GM18511 (cell line): ENCODE measurements at regions not wholly inside any gene's neighbourhood (a gene's known extent, or its start where the extent isn't known, plus 50 kb on each side); places are given as distances from the start of the nearest gene placed in this dataset.
"Not testable (repeated sequence)": the region's sequence is repeated elsewhere in the genome, so short reads cannot be mapped to it uniquely, and the experiment has no call there.

Experiments used
- ATAC-seq: cut with Tn5 transposase; IDR thresholded peaks from one replicate; pipeline ENCODE4 v1.9.1; 2021; ENCODE audit warnings: mild to moderate bottlenecking, moderate library complexity; ENCODE audit not compliant: unreplicated experiment

DNA sequence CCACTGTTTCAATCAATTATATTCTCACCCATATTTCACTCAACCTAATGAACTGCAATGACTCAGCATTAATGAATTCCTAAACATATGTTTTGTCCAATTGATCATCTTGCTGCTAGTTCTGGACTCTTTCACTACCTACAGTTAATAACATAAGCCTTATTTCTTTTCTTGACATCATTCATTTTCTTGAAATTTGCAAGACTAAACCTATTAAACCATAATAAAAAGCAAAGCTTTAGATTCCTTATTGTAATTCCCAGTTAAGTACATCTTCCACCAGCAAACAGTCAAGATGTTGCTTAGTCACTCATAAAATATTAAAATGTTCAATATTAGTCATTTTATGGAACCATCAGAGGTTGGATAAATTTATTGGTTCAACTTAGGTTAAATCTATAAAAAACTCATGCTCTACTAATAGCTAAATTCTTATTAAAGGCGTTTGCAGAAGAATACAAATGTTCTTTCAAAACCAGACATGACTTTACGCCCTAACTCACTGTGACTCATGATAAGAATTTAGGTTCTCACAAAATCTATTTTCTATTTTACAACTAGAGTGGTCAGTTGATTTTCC is 599.4 kb downstream of the RNF144A start:
- ATAC-seq, result no peak

- ATAC-seq, result no peak
Observed at GRCh38 chr2:7517088-7517487, 599.9 kb downstream of the RNF144A start.

DNA sequence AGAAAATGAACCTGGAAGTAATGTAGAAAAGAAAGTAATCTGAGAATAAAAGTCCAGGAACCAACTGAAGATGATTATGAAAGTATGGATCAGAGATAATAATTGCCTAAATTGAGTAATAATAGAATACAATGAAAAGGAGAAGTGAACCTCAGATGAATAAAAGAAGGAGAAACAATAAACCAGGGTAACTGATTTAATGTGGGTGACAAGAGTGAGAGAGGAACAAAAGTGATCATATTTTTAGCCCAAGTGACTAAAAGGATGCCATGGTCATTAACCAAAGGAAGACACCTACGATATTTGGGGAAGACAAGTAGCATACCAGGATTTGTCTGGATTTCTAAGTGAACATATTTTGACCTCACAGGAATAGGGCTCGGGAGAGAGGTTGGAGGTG is 600.6 kb downstream of the RNF144A start:
- no peak for ATAC-seq

- no peak for ATAC-seq
Observed at GRCh38 chr2:7523481-7524120, 606.4 kb downstream of the RNF144A start.

- no peak for ATAC-seq
Observed at GRCh38 chr2:7524195-7524594, 607.0 kb downstream of the RNF144A start.

GRCh38 chr2:7525746-7526145 is 608.5 kb downstream of the RNF144A start:
- ATAC-seq, result no peak

DNA sequence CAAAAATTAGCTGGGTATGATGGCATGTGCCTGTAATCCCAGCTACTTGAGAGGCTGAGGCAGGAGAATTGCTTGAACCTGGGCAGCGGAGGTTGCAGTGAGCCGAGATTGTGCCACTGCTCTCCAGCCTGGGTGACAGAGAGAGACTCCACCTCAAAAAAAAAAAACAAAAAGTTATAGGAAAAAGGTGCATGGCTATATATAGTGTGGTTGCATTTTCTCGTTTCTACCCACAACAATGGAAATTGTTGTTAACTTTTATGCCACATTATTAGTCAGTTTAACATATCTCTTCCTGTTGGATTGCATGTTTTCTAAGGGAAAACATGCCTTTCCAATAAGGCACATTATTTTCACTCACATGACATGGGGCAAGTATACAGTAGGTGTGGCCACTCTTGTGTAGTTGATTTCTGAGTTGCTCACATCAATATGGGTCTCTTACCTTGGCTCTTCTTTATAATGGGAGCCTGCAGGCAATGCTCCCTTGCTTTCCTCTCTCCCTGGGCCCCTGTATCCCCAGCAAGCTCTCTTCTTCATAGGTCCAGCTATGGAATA is 610.0 kb downstream of the RNF144A start:
- no peak for ATAC-seq

DNA sequence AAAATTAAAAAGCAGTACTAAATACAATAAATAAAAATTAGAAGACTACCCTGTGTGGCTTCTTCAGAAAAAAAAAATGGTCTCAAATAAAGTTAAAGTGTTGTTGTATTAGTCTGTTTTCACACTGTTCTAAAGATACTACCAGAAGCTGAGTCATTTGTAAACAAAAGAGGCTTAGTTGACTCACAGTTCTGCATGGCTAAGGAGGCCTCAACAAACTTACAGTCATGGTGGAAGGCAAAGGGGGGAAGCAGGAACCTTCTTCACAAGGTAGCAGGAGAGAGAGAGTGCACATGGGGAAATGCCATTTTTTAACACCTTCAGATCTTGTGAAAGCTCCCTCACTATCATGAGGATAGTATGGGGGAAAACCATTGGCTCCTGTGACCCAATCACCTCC is 612.8 kb downstream of the RNF144A start:
- no peak for ATAC-seq

DNA sequence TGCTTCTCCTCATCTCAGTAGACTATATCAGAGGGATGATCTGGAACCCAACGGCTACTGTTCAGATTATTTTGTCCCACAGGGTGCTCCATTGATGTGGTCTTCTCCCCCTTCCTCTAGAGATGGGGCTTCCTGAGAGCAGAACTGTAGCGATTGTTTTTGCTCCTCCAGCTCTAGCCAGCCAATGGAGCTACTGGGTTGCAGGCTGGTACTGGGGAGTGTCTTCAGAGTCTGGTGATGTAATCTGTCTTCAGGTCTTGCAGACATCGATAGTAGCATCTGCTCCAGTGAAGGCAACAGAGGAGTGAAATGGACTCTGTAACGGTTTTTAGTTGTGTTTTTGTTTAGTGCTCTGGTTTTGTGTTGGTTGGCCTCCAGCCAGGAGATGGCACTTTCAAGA is 621.9 kb downstream of the RNF144A start:
- ATAC-seq, result no peak

GRCh38 chr2:7539760-7540159 is 622.5 kb downstream of the RNF144A start:
- no peak for ATAC-seq

DNA sequence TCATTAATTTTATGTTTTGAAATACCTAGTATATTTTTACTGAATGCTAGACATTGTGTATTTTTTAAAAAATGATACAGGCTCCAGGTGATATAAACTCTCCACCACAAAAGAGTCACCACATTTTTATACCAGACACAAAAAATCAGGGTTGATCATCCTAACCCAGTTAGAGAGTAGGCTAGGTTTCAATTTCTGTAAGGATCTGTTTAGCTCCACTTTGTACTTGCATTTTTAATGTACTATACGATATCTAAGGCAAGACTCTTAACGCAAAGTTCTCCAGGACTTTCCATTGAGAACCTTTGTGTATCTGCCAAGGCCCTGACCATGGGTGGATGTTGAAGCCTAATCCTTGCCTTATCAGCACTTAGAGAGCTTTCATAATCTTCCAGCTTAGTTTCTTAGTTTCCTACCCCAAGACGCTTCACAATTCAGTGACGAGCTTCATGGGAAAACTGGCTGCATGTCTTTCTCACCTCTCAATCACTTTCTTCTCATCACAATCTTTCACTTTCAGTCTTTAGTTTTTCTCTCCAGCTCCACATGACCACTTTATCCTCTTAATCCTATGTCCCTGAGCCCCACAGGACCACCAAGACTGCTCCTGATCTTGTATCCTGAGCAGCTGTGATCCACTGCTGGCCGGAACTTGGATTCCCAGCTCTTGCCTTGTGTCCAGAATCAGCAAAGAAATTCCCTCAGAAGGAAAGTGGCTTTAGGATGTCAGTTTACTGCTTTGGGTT is 635.8 kb downstream of the RNF144A start:
- ATAC-seq, result no peak

- no peak for ATAC-seq
Observed at GRCh38 chr2:7555260-7555659, 638.0 kb downstream of the RNF144A start.

DNA sequence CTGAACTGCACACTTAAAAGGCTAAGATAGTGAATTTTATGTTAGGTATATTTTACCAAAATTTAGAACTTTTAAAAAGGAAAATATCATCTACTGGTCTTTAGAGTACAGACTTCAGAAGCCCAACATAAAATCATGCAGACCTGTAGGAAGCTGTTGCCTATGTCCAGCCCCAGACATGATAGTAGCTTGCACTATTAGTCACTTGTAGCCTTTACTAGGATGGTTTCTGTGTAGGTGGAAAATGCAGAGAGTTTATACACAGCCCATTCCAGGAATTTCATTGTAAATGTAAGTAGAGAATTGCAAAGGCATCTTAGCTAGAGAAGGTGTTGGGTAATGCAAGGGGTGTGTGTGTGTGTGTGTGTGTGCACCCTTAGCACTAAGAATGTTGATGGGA is 640.2 kb downstream of the RNF144A start:
- ATAC-seq, result no peak

DNA sequence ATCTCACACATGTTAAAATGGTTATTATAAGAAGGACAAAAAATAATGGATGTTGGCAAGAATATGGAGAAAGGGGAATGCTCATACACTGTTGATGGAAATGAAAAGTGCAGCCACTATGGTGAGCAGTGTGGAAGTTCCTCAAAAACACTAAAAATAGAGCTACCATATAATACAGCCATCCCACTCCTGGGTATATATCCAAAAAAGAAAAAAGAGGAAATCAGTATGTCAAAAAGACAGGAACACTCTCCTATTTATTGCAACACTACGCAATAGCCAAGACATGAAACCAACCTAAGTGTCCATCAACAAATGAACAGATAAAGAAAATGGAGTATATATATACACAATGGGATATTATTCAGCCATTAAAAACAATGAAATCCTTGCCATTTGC is 642.6 kb downstream of the RNF144A start:
- ATAC-seq, result no peak

DNA sequence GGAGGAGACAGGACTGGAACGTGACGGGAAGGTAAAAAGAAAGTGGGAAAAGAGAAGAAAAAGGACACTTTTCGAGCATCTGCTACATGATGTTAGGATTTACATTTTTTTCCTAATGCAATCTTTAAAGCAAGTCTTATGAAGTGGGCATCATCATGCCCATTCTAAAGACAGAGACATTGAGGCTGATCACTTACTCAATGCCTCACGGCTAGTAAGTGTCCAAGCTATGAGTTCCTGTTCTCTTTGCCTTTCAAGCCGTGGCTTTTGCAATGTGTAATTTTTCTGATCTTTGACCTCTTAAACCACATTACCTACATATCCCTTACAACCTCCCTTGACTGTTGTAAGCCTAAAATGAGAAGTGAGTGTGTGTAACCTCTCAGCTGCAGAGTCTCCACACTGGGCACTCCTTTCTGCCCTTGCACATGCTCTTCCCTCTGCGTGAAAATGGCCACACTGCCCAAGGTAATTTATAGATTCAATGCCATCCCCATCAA is 649.2 kb downstream of the RNF144A start:
- no peak for ATAC-seq

GRCh38 chr2:7567116-7567515 is 649.9 kb downstream of the RNF144A start:
- not testable (repeated sequence) for ATAC-seq

GRCh38 chr2:7567646-7568045 is 650.4 kb downstream of the RNF144A start:
- ATAC-seq, result peak; percentile 79

GRCh38 chr2:7570247-7570646 is 653.0 kb downstream of the RNF144A start:
- ATAC-seq, result no peak

DNA sequence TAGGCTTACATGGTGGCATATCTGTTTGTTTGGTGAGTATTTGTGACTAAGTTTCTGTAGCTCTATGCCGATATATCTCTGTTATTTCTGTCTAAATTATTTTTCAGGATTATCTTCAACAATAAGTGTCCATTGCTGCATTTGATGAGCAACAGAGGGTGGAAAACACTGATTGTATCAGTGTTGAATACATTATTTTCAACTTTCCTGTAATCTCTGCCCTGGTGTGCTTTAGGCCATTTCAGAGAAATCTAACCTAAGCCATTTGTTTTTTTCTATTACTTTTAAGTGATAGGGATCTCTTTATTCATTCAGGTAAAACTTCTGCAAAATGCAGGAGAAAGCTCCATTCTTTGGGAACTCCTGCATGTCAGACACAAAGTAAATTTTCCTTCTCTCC is 654.5 kb downstream of the RNF144A start:
- ATAC-seq, result no peak

DNA sequence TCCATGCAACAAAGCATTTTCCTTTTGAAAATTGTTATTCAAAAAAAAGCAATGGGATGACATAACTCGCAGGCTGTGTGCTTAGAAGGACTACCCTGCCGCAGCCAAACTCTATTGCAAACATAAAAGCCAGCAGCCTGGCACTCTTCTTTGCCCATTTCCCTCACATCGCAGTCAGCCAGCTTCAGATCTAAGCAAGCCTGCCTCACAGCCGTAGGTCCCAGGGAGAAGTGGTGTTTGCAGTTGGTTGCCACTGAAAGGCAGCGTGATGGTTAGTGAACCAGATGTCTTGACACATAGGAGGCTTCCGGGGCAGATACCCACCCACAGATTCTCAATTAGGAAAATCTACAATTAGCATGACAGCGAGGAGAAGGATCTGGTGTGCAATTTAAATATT is 655.2 kb downstream of the RNF144A start:
- no peak for ATAC-seq

- no peak for ATAC-seq
Observed at GRCh38 chr2:7573166-7573825, 656.1 kb downstream of the RNF144A start.
